PFSK-1 (cell line): ENCODE measurements at regions not wholly inside any gene's neighbourhood (a gene's known extent, or its start where the extent isn't known, plus 50 kb on each side); places are given as distances from the start of the nearest gene placed in this dataset.

ENCODE experiments used
- FOXP2 ChIP-seq: optimal IDR thresholded peaks from 2 replicates; pipeline ENCODE3; 2011; ENCODE audit warnings: borderline replicate concordance, control low read depth, inconsistent platforms; ENCODE audit not compliant: insufficient read depth; ENCODE audit errors: extremely low read length, extremely low read depth
- POLR2AphosphoS5 ChIP-seq: IDR thresholded peaks from 2 replicates; pipeline ENCODE4 v1.6.1; 2012; ENCODE audit warnings: low read depth, mild to moderate bottlenecking, control low read depth, low read length, moderate library complexity
- REST ChIP-seq, 2 experiments: IDR thresholded peaks; 2 replicates each; pipeline versions ENCODE4 v1.6.1 to v1.8.0; 2011 to 2012; ENCODE audit warnings: low read depth in 2 of 2, low read length in 2 of 2, control low read depth in 1 of 2, inconsistent platforms in 1 of 2, mild to moderate bottlenecking in 1 of 2, moderate library complexity in 1 of 2; ENCODE audit not compliant: insufficient read depth in 1 of 2
- SIN3A ChIP-seq: IDR thresholded peaks from 2 replicates; pipeline ENCODE4 v1.6.1; 2012; ENCODE audit warnings: mild to moderate bottlenecking, low read length, moderate library complexity, borderline replicate concordance; ENCODE audit not compliant: insufficient read depth
- TAF1 ChIP-seq: IDR thresholded peaks from 2 replicates; pipeline ENCODE4 v1.6.1; 2012; ENCODE audit warnings: low read length, control low read depth, borderline replicate concordance; ENCODE audit not compliant: insufficient read depth

- TF ChIP-seq TAF1: no peak
- TF ChIP-seq POLR2AphosphoS5: no peak
- no peak for TF ChIP-seq FOXP2
- no peak for TF ChIP-seq REST (IDR thresholded peaks at IDR 0.05; ENCODE audit: insufficient read depth in 1 of 2, low read depth in 2 of 2, low read length in 2 of 2)
- no peak for TF ChIP-seq SIN3A
These were observed 535.2 kb downstream of the LIG4 start for GRCh38 chr13:107680115-107680514.

- no peak for TF ChIP-seq SIN3A
- no peak for TF ChIP-seq FOXP2
- TF ChIP-seq POLR2AphosphoS5: no peak
- TF ChIP-seq REST (IDR thresholded peaks at IDR 0.05; ENCODE audit: insufficient read depth in 1 of 2, low read depth in 2 of 2, low read length in 2 of 2): no peak
These were observed 537.2 kb downstream of the LIG4 start for GRCh38 chr13:107678075-107678689.

GRCh38 chr13:107675847-107676550 is 539.3 kb downstream of the LIG4 start:
- TF ChIP-seq TAF1 (no peak), FOXP2 (no peak), REST (IDR thresholded peaks at IDR 0.05; ENCODE audit: insufficient read depth in 1 of 2, low read depth in 2 of 2, low read length in 2 of 2) (no peak), SIN3A (no peak), POLR2AphosphoS5 (no peak)

GRCh38 chr13:107669391-107669993 is 545.8 kb downstream of the LIG4 start:
- no peak for TF ChIP-seq POLR2AphosphoS5
- TF ChIP-seq TAF1: no peak
- TF ChIP-seq FOXP2: no peak
- TF ChIP-seq SIN3A: no peak
- TF ChIP-seq REST (IDR thresholded peaks at IDR 0.05; ENCODE audit: insufficient read depth in 1 of 2, low read depth in 2 of 2, low read length in 2 of 2): no peak
